Ishikawa (cell line): ENCODE measurements at regions not wholly inside any gene's neighbourhood (a gene's known extent, or its start where the extent isn't known, plus 50 kb on each side); places are given as distances from the start of the nearest gene placed in this dataset.

Experiments
- CEBPB ChIP-seq: IDR thresholded peaks from 2 replicates; pipeline ENCODE4 v1.6.1; 2012
- CREB1 ChIP-seq: IDR thresholded peaks from 2 replicates; pipeline ENCODE4 v1.6.1; 2012; ENCODE audit warnings: low read depth
- EGR1 ChIP-seq: IDR thresholded peaks from 2 replicates; pipeline ENCODE4 v1.6.1; 2012
- EP300 ChIP-seq: IDR thresholded peaks from 2 replicates; pipeline ENCODE4 v1.6.1; 2012; ENCODE audit warnings: borderline replicate concordance
- FOXM1 ChIP-seq: IDR thresholded peaks from 2 replicates; pipeline ENCODE4 v1.6.1; 2012; ENCODE audit warnings: low read depth, borderline replicate concordance
- NFIC ChIP-seq: IDR thresholded peaks from 2 replicates; pipeline ENCODE4 v1.6.1; 2012
- RAD21 ChIP-seq: IDR thresholded peaks from 2 replicates; pipeline ENCODE4 v1.6.1; 2012; ENCODE audit warnings: low read depth
- TAF1 ChIP-seq: IDR thresholded peaks from 2 replicates; pipeline ENCODE4 v1.6.1; 2012; ENCODE audit warnings: low read depth, mild to moderate bottlenecking
- TCF12 ChIP-seq: IDR thresholded peaks from 2 replicates; pipeline ENCODE4 v1.6.1; 2012; ENCODE audit warnings: low read depth
- TEAD4 ChIP-seq: IDR thresholded peaks from 2 replicates; pipeline ENCODE4 v1.6.1; 2012
- YY1 ChIP-seq: IDR thresholded peaks from 2 replicates; pipeline ENCODE4 v1.6.1; 2012; ENCODE audit warnings: low read depth
- ZBTB7A ChIP-seq: IDR thresholded peaks from 2 replicates; pipeline ENCODE4 v1.6.1; 2012; ENCODE audit warnings: low read depth
- TF ChIP-seq, protein P1 (sequence below): IDR thresholded peaks from 2 replicates; pipeline ENCODE4 v1.6.1; 2012; ENCODE audit warnings: low read depth, mild to moderate bottlenecking
- TF ChIP-seq, protein P2 (sequence below): IDR thresholded peaks from 2 replicates; pipeline ENCODE4 v1.6.1; 2012
- TF ChIP-seq, protein P3 (sequence below): IDR thresholded peaks from 2 replicates; pipeline ENCODE4 v1.6.1; 2012

DNA sequence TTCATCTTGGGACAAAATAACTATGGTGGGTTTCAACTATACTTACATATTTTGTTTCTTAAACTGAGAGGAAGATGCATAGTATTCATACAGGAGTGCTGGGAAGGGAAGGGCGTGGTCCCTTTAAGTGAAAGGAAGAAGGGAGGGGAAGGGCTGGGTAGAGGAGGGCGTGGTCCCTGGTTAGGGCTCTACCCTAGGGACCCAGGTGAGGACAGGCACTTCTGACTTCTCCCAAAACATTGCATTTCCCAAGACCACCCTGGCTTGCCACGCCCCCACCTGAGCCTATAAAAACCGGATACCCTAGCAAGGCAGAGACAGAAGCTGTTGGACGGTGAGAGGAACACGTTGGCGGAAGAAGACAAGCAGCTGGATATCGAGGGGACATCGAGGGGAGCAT lies 157.6 kb upstream of the PLXNA4 start:
- TF ChIP-seq FOXM1 (no peak), ZBTB7A (no peak), EGR1 (no peak), RAD21 (no peak), TCF12 (no peak)
- TF ChIP-seq, protein P1, sequence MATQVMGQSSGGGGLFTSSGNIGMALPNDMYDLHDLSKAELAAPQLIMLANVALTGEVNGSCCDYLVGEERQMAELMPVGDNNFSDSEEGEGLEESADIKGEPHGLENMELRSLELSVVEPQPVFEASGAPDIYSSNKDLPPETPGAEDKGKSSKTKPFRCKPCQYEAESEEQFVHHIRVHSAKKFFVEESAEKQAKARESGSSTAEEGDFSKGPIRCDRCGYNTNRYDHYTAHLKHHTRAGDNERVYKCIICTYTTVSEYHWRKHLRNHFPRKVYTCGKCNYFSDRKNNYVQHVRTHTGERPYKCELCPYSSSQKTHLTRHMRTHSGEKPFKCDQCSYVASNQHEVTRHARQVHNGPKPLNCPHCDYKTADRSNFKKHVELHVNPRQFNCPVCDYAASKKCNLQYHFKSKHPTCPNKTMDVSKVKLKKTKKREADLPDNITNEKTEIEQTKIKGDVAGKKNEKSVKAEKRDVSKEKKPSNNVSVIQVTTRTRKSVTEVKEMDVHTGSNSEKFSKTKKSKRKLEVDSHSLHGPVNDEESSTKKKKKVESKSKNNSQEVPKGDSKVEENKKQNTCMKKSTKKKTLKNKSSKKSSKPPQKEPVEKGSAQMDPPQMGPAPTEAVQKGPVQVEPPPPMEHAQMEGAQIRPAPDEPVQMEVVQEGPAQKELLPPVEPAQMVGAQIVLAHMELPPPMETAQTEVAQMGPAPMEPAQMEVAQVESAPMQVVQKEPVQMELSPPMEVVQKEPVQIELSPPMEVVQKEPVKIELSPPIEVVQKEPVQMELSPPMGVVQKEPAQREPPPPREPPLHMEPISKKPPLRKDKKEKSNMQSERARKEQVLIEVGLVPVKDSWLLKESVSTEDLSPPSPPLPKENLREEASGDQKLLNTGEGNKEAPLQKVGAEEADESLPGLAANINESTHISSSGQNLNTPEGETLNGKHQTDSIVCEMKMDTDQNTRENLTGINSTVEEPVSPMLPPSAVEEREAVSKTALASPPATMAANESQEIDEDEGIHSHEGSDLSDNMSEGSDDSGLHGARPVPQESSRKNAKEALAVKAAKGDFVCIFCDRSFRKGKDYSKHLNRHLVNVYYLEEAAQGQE = no peak

DNA sequence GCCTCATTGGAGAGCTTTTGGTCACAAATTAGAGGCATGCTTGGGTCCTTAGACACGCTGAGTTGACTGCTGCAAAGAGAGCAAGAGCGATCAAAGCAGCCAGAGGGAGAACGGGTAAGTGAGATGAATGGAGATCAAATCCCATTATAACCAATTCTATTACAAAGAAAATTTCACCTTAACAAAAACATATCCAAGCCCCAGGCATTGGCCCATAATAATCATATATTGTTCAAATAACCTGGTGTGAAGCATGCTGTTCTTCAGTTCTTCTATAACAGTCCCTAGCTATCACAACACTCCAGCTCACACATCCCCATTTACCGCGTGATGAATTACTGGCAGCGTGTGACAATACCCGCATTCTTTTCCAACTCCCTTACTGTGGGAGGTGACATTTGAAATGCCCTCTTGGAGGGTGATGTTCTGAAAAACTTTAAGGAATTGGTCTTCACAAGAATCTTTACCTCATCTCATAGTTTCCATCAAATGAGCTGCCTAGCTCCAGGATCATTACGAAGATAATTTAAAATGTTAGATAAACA lies 156.1 kb upstream of the PLXNA4 start:
- TF ChIP-seq, protein P2, sequence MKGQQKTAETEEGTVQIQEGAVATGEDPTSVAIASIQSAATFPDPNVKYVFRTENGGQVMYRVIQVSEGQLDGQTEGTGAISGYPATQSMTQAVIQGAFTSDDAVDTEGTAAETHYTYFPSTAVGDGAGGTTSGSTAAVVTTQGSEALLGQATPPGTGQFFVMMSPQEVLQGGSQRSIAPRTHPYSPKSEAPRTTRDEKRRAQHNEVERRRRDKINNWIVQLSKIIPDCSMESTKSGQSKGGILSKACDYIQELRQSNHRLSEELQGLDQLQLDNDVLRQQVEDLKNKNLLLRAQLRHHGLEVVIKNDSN = no peak
- TF ChIP-seq EGR1 (no peak), TCF12 (no peak), EP300 (no peak), ZBTB7A (no peak), CREB1 (no peak), YY1 (no peak), CEBPB (no peak), TAF1 (no peak)
- TF ChIP-seq, protein P3, sequence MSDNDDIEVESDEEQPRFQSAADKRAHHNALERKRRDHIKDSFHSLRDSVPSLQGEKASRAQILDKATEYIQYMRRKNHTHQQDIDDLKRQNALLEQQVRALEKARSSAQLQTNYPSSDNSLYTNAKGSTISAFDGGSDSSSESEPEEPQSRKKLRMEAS = no peak

DNA sequence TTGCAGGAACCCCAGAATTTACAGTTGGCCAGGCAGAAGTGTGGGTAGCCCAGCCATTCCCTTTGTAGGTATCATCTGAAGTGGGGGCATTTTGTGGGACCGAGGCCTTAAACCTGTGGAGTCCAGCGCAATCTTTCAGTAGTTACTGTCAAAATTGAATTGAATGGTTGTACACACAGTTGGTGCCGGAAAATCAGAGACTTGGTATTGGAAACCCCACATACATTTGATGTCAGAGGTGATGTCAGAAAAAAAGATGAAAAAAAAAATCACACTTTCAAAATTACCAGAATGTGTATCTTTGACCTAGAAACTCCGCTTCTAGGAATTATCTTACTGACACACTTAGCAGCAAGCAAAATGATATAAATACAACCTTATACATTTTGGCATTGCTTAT lies 153.8 kb upstream of the PLXNA4 start:
- TF ChIP-seq, protein P2 = no peak
- TF ChIP-seq CEBPB (no peak), FOXM1 (no peak), TEAD4 (no peak), RAD21 (no peak), CREB1 (no peak), TAF1 (no peak), NFIC (no peak), TCF12 (no peak), EGR1 (no peak)
- TF ChIP-seq, protein P3 = no peak

DNA sequence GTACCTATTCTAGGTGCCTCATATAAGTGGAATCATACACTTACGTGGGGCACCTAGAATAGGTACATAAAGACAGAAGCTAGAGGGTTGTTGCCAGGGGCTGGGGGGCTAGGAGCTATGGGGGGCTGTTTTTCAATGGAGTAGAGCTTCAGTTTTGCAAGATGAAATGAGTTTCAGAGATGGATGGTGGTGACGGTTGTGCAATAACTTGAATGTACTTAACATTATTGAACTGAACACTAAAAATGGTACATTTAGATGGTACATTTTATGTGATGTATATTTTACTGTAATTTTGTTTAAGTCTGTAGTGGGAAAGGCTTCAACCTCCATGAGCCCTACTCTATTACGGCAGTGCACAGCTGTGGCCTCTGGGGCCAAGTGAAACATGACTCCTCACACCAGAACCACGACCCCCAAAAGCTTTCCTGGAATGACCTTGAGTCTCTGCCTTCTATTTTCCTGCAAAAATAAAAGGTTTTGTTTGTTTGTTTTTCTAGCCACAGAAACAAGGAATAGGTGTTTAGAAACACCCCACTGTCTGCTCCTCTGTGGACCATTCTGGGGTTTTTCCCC lies 147.3 kb upstream of the PLXNA4 start:
- no peak for TF ChIP-seq ZBTB7A
- no peak for TF ChIP-seq NFIC
- no peak for TF ChIP-seq FOXM1
- TF ChIP-seq CEBPB = no peak
- TF ChIP-seq TCF12 = no peak
- no peak for TF ChIP-seq EP300

DNA sequence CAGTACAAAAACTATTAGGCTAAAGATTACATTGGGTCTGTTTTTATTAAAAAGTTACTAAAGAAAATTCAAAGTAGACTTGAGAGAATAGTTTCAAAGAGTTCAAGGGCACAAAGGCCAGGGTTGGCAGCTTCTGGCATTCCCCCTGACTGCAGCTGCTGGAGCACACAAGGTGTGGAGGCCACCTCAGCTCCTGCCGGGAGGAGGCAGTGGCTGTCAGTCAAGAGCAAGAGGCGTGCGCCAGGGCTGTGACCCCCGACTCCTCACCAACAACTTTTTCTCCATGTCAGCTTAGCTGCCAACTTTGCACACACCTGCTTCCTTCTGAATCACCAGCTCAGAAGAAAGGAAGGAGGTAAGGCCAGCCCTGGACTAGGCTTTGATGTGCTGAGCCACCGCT lies 144.6 kb upstream of the PLXNA4 start:
- TF ChIP-seq FOXM1 (no peak), TCF12 (no peak), RAD21 (no peak), YY1 (no peak), TEAD4 (no peak), EP300 (no peak), CREB1 (no peak), TAF1 (no peak), CEBPB (no peak), EGR1 (no peak), NFIC (no peak)
- TF ChIP-seq, protein P3 = no peak
- TF ChIP-seq, protein P1 = no peak
- TF ChIP-seq, protein P2 = no peak

DNA sequence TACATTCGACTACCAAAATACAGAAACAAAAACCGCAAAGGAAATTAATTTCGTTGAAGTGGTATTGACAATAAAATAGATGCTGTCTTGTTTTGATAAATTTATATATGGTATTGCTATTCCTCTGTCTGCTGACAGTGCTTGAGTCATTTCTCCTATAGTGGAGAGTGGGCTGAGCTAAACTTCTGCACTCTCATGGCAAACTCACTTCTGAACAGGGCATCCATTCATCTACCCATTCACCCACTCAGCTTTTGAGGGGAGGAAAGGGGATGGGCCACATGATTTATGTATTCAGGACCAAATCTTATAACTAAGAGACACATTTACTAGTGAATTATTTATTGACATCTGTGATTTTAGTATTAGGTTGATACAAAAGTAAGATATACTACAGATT lies 137.6 kb upstream of the PLXNA4 start:
- TF ChIP-seq NFIC (no peak), CREB1 (no peak), CEBPB (no peak), EP300 (no peak), TEAD4 (no peak), YY1 (no peak), FOXM1 (no peak), TAF1 (no peak), ZBTB7A (no peak), TCF12 (no peak), RAD21 (no peak), EGR1 (no peak)
- TF ChIP-seq, protein P3 = no peak
- TF ChIP-seq, protein P1 = no peak
- TF ChIP-seq, protein P2 = no peak
